Gastroesophageal sphincter (tissue), 4 donors: ENCODE measurements at regions not wholly inside any gene's neighbourhood (a gene's known extent, or its start where the extent isn't known, plus 50 kb on each side); places are given as distances from the start of the nearest gene placed in this dataset.

Source experiments
- ATAC-seq: fragments of 150-250 bp; one replicate; pipeline ENCODE4 v1.9.1; 2016; ENCODE audit warnings: mild to moderate bottlenecking, moderate library complexity
- H3K27ac ChIP-seq, 4 donors: fragments of 200-600 bp; sonication (generic) in 3 of 4; 1 replicate in 3 of 4; 2 replicates in 1 of 4; pipeline ENCODE4 v1.5.1; 2016 to 2019
- H3K27me3 ChIP-seq: fragments of 200-600 bp; sonication (generic); one replicate; pipeline ENCODE4 v1.5.1; 2019
- H3K36me3 ChIP-seq, 2 donors: fragments of 200-600 bp; sonication (generic); one replicate each; pipeline ENCODE4 v1.5.1; 2019; ENCODE audit warnings: control low read depth in 1 of 2
- H3K4me1 ChIP-seq, 3 donors: fragments of 200-600 bp; sonication (generic); 1 replicate in 2 of 3; 2 replicates in 1 of 3; pipeline ENCODE4 v1.5.1; 2016 to 2019; ENCODE audit warnings: control low read depth in 2 of 3
- H3K4me3 ChIP-seq, 2 donors: fragments of 200-600 bp; sonication (generic); one replicate each; pipeline ENCODE4 v1.5.1; 2019; ENCODE audit warnings: mild to moderate bottlenecking in 1 of 2, moderate library complexity in 1 of 2
- H3K9me3 ChIP-seq, 3 donors: fragments of 200-600 bp; sonication (generic); one replicate each; pipeline ENCODE4 v1.5.1; 2017 to 2019; ENCODE audit warnings: control low read depth in 2 of 3
- CTCF ChIP-seq, 4 experiments: fragments of 200-600 bp in 2 of 4; fragments of 450-650 bp in 2 of 4; sonication (generic) in 1 of 4; IDR thresholded peaks; one replicate each; pipeline ENCODE4 v1.5.1; 2017 to 2019; ENCODE audit warnings: antibody characterized with exemption in 4 of 4, mild to moderate bottlenecking in 2 of 4, moderate library complexity in 2 of 4
- EP300 ChIP-seq: sonication (generic); formaldehyde crosslinking; IDR thresholded peaks from one replicate; pipeline ENCODE4 v1.6.1; 2017; ENCODE audit warnings: antibody characterized with exemption, mild to moderate bottlenecking
- POLR2A ChIP-seq, 2 donors: fragments of 450-650 bp; IDR thresholded peaks; one replicate each; pipeline ENCODE4 v1.6.1; 2017; ENCODE audit warnings: antibody characterized with exemption in 2 of 2, mild to moderate bottlenecking in 2 of 2, moderate library complexity in 1 of 2
- POLR2AphosphoS5 ChIP-seq: sonication (generic); formaldehyde crosslinking; IDR thresholded peaks from one replicate; pipeline ENCODE4 v1.6.1; 2017; ENCODE audit warnings: antibody characterized with exemption
- WGBS, 2 donors: methylation state at CpG; one replicate each; pipeline ENCODE4 v1.1.5; 2018; ENCODE audit warnings: low coverage in 1 of 2; 5-methylcytosine and 5-hydroxymethylcytosine counted together

- no peak overlapping the region for H3K4me3 ChIP-seq
- no peaks in the 10 kb centered on the region for H3K4me1 ChIP-seq
- WGBS, 2 donors, result 63 to 80% methylated on average over 5 of the region's 5 CpGs
- ATAC-seq, result no peak
- no peaks in the 10 kb centered on the region for H3K9me3 ChIP-seq
- no peaks in the 10 kb centered on the region for H3K36me3 ChIP-seq
- H3K27me3 ChIP-seq, result no peaks in the 10 kb centered on the region
- TF ChIP-seq EP300 (no peak), POLR2AphosphoS5 (no peak), POLR2A (IDR thresholded peaks at IDR 0.05) (no peak), CTCF (IDR thresholded peaks at IDR 0.05) (no peak)
- no peak overlapping the region for H3K27ac ChIP-seq
Observed at GRCh38 chr1:216910081-216910840, 187.0 kb upstream of the ESRRG start.

GRCh38 chr1:216908126-216908525, 184.9 kb upstream of the ESRRG start:
- Histone ChIP-seq H3K4me3 (no peak overlapping the region), H3K4me1 (no peaks in the 10 kb centered on the region), H3K9me3 (no peaks in the 10 kb centered on the region), H3K27ac (no peak overlapping the region), H3K27me3 (no peaks in the 10 kb centered on the region), H3K36me3 (no peaks in the 10 kb centered on the region)
- ATAC-seq, result no peak
- WGBS, 2 donors, result 75 to 80% methylated on average over 2 of the region's 3 CpGs
- TF ChIP-seq CTCF (IDR thresholded peaks at IDR 0.05) (no peak), POLR2AphosphoS5 (no peak), EP300 (no peak)

GRCh38 chr1:216907100-216907499, 183.9 kb upstream of the ESRRG start:
- no peak for TF ChIP-seq EP300
- no peak for TF ChIP-seq CTCF (IDR thresholded peaks at IDR 0.05)
- TF ChIP-seq POLR2AphosphoS5, result no peak
- no peak for TF ChIP-seq POLR2A (IDR thresholded peaks at IDR 0.05)
- 86 to 96% methylated on average over 6 to 8 of the region's 8 CpGs for WGBS, 2 donors
- H3K4me1 ChIP-seq, result no peaks in the 10 kb centered on the region

GRCh38 chr1:216905781-216906180, 182.6 kb upstream of the ESRRG start:
- no peaks in the 10 kb centered on the region for H3K27me3 ChIP-seq
- no peak for ATAC-seq
- TF ChIP-seq POLR2AphosphoS5 (no peak), POLR2A (IDR thresholded peaks at IDR 0.05) (no peak), CTCF (IDR thresholded peaks at IDR 0.05) (no peak), EP300 (no peak)
- no peak overlapping the region for H3K4me3 ChIP-seq
- 87 to 92% methylated on average over 4 of the region's 4 CpGs for WGBS, 2 donors
- no peaks in the 10 kb centered on the region for H3K4me1 ChIP-seq
- no peaks in the 10 kb centered on the region for H3K9me3 ChIP-seq
- H3K27ac ChIP-seq, result no peak overlapping the region
- H3K36me3 ChIP-seq, result no peaks in the 10 kb centered on the region

More at GRCh38 chr1:216907100-216907499, 183.9 kb upstream of the ESRRG start:
- H3K9me3 ChIP-seq, result no peaks in the 10 kb centered on the region
- no peak overlapping the region for H3K4me3 ChIP-seq
- no peaks in the 10 kb centered on the region for H3K27me3 ChIP-seq
- no peaks in the 10 kb centered on the region for H3K36me3 ChIP-seq
- no peak overlapping the region for H3K27ac ChIP-seq
- ATAC-seq, result no peak

- Histone ChIP-seq H3K27me3 (no peaks in the 10 kb centered on the region), H3K9me3 (no peaks in the 10 kb centered on the region), H3K4me1 (no peaks in the 10 kb centered on the region), H3K4me3 (no peak overlapping the region), H3K36me3 (no peaks in the 10 kb centered on the region), H3K27ac (no peak overlapping the region)
- no peak for TF ChIP-seq POLR2A (IDR thresholded peaks at IDR 0.05)
- no peak for TF ChIP-seq CTCF (IDR thresholded peaks at IDR 0.05)
- TF ChIP-seq EP300, result no peak
- TF ChIP-seq POLR2AphosphoS5, result no peak
- WGBS, 2 donors, result 92 to 93% methylated on average over 5 of the region's 5 CpGs
- ATAC-seq, result no peak
Observed at GRCh38 chr1:216905137-216905536, 181.9 kb upstream of the ESRRG start.
